T-cell (primary cell): ENCODE measurements at regions not wholly inside any gene's neighbourhood (a gene's known extent, or its start where the extent isn't known, plus 50 kb on each side); places are given as distances from the start of the nearest gene placed in this dataset.

Experiments used
- ATAC-seq, 4 experiments: fragments of 200-7000 bp in 3 of 4; fragments of 150-1000 bp in 1 of 4; cut with Tn5 transposase; replicated peaks in 1 of 4; 1 replicate in 3 of 4; 2 replicates in 1 of 4; pipeline ENCODE4 v1.10.0; 2021; ENCODE audit warnings: moderate library complexity in 3 of 4, mild to moderate bottlenecking in 2 of 4, moderate number of reproducible peaks in 1 of 4
- CTCF ChIA-PET, 2 donors: fragments of 300-600 bp; sonication (Branson Sonifier 250); formaldehyde crosslinking; loops; one replicate each; lab custom pipeline; 2022; ENCODE audit warnings: antibody characterized with exemption in 2 of 2; lab: Charles Lee
- POLR2A ChIA-PET, 2 donors: fragments of 300-600 bp; sonication (Branson Sonifier 250); formaldehyde crosslinking; loops; one replicate each; lab custom pipeline; 2022; ENCODE audit warnings: antibody characterized with exemption in 2 of 2; lab: Charles Lee
- DNase-seq, 35 experiments: peaks; one replicate each; pipeline versions ENCODE4 v3.0.0 to v3.0.0-alpha.2; 2013 to 2023
- H3K27ac ChIP-seq: one replicate; pipeline ENCODE4 v1.5.1; 2013; ENCODE audit warnings: low read length
- H3K27me3 ChIP-seq, 2 experiments: replicated peaks in 1 of 2; 1 replicate in 1 of 2; 2 replicates in 1 of 2; pipeline versions ENCODE4 v1.6.1 to v1.7.0; 2013; ENCODE audit warnings: low read length in 1 of 2, mixed read lengths in 1 of 2; ENCODE audit not compliant: control insufficient read depth in 2 of 2, insufficient read depth in 2 of 2; ENCODE audit errors: extremely low read depth in 1 of 2
- H3K36me3 ChIP-seq, 2 donors: 1 replicate in 1 of 2; 2 replicates in 1 of 2; pipeline versions ENCODE4 v1.6.1 to v1.7.0; 2013; ENCODE audit warnings: low read length in 1 of 2; ENCODE audit not compliant: control insufficient read depth in 2 of 2, insufficient read depth in 1 of 2; ENCODE audit errors: extremely low read depth in 1 of 2
- H3K4me1 ChIP-seq, 2 experiments: 1 replicate in 1 of 2; 2 replicates in 1 of 2; pipeline versions ENCODE4 v1.6.1 to v1.7.0; 2013; ENCODE audit warnings: low read length in 2 of 2, mixed read lengths in 1 of 2; ENCODE audit not compliant: insufficient read depth in 2 of 2, control insufficient read depth in 1 of 2; ENCODE audit errors: extremely low read depth in 1 of 2
- H3K4me3 ChIP-seq, 2 donors: 1 replicate in 1 of 2; 2 replicates in 1 of 2; pipeline versions ENCODE4 v1.5.1 to v1.7.0; 2013; ENCODE audit warnings: mild to moderate bottlenecking in 2 of 2, low read length in 1 of 2, moderate library complexity in 1 of 2; ENCODE audit not compliant: control insufficient read depth in 1 of 2; ENCODE audit errors: extremely low read depth in 1 of 2
- H3K9me3 ChIP-seq: 2 replicates; pipeline ENCODE4 v1.7.0; 2013
- H3K27ac Mint-ChIP-seq, 2 donors: one replicate each; pipeline ENCODE4 v1.8.0; 2020 to 2021; ENCODE audit warnings: mild to moderate bottlenecking in 2 of 2, mixed read lengths in 2 of 2
- H3K27me3 Mint-ChIP-seq, 2 donors: one replicate each; pipeline ENCODE4 v1.8.0; 2021 to 2022; ENCODE audit warnings: mixed read lengths in 2 of 2
- H3K36me3 Mint-ChIP-seq: one replicate; pipeline ENCODE4 v1.8.0; 2021; ENCODE audit warnings: mixed read lengths
- H3K4me1 Mint-ChIP-seq, 3 donors: one replicate each; pipeline ENCODE4 v1.8.0; 2020 to 2022; ENCODE audit warnings: mixed read lengths in 3 of 3, mild to moderate bottlenecking in 1 of 3
- H3K4me3 Mint-ChIP-seq, 3 donors: one replicate each; pipeline ENCODE4 v1.8.0; 2020 to 2022; ENCODE audit warnings: mild to moderate bottlenecking in 3 of 3, mixed read lengths in 3 of 3, moderate library complexity in 3 of 3
- H3K9me3 Mint-ChIP-seq, 3 donors: one replicate each; pipeline ENCODE4 v1.8.0; 2020 to 2022; ENCODE audit warnings: mixed read lengths in 3 of 3
- WGBS: methylation state at CpG from one replicate; pipeline ENCODE4 v1.1.5; 2013; ENCODE audit warnings: missing lambda C conversion rate; ENCODE audit not compliant: insufficient coverage; 5-methylcytosine and 5-hydroxymethylcytosine counted together

DNA sequence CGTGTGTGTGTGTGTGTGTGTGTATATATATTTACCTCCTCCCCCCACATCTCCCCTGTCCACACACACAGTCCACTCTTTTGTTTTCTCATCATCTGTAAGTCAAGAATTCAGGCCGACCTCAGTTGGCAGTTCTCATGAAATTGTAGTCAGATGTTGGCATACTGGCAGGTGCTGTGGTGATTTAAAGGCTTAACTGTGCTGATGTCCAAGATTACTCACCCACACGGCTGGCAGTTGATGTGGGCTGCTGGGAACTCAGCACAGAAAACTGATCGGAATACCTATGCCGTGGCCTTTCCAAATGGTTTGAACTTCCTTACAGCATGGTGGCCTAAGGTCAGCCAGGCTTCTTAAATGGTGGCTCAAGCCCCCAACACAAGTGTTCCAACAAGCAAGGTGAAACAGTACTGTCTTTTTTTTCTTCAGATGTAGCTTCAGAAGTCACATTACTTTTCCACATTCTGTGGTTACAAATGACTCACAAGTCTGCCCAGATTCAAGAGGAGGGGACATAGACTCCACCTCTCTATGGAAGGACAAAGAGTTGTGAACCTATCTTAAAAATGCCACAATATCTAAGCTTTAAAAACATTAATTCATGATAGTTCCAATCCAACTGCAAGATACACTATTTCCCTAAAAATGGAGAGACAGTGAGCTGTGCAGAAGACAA is 198.5 kb upstream of the HS3ST4 start:
- Histone ChIP-seq H3K4me3 (no peak overlapping the region), H3K36me3 (no peaks in the 10 kb centered on the region), H3K4me1 (no peaks in the 10 kb centered on the region), H3K9me3 (no peaks in the 10 kb centered on the region), H3K27me3 (peaks cover 0 to 8% of the 10 kb centered on the region in 2 experiments), H3K27ac (no peak overlapping the region)
- Mint-ChIP-seq H3K4me1 (no peaks in the 10 kb centered on the region), H3K9me3 (no peaks in the 10 kb centered on the region), H3K4me3 (no peak overlapping the region), H3K36me3 (no peaks in the 10 kb centered on the region), H3K27ac (no peak overlapping the region), H3K27me3 (peaks cover 25 to 28% of the 10 kb centered on the region in 2 donors)
- no peak for DNase-seq
- WGBS: 88% methylated on average over 3 of the region's 5 CpGs
- CTCF ChIA-PET: no interaction called here
- no peak for ATAC-seq
- POLR2A ChIA-PET: no interaction called here

DNA sequence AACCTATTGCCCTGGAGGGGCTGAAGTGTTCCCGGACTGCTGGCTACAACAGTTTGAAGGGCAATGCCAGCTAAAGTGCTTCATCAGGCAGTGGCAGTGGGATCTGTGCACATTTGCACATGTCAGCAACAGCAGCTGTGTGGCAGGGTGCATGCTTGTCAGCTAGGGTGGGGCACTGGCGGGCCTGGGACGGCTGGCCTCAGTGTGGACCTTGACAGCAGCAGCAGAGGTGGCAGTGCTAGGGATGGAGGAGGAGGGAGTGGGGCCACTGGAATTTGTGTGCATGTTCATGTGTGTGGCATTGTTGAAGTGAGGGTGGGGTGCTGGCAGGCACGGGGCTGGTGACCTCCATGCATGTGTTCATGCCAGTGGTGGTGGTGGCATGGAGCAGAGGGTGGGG is 203.3 kb upstream of the HS3ST4 start:
- ChIA-PET POLR2A (no interaction called here), CTCF (no interaction called here)
- H3K4me1 ChIP-seq: no peaks in the 10 kb centered on the region
- H3K9me3 Mint-ChIP-seq: peaks cover 0 to 11% (median 4%) of the 10 kb centered on the region in 3 donors
- H3K27me3 ChIP-seq: peaks cover 0 to 11% of the 10 kb centered on the region in 2 experiments
- no peak overlapping the region for H3K4me3 Mint-ChIP-seq
- no peaks in the 10 kb centered on the region for H3K9me3 ChIP-seq
- peaks cover 12 to 27% of the 10 kb centered on the region in 2 donors for H3K27me3 Mint-ChIP-seq
- no peak overlapping the region for H3K4me3 ChIP-seq
- no peaks in the 10 kb centered on the region for H3K4me1 Mint-ChIP-seq
- ATAC-seq (no peak), DNase-seq (no peak)
- no peak overlapping the region for H3K27ac ChIP-seq
- no peaks in the 10 kb centered on the region for H3K36me3 Mint-ChIP-seq
- no peak overlapping the region for H3K27ac Mint-ChIP-seq
- WGBS: 85% methylated on average over 3 of the region's 4 CpGs
- H3K36me3 ChIP-seq: no peaks in the 10 kb centered on the region

DNA sequence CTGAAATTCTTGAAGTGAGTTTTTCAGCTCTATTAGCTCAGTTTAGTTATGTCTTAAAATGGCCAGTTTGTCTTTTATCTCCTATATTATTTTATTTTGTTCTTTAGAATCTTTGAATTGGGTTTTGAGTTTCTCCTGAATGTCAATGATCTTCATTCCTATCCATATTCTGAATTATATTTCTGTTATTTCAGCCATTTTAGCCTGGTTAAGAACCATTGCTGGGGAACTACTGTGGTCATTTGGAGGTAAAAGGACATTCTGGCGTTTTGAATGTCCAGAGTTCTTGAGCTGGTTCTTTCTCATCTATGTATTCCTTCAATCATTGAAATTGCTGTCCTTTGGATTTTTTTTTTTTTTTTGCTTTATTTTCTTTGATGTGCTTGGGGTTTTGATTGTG is 203.9 kb upstream of the HS3ST4 start:
- no peak overlapping the region for H3K4me3 ChIP-seq
- H3K27ac Mint-ChIP-seq: no peak overlapping the region
- peaks cover 0 to 11% of the 10 kb centered on the region in 2 experiments for H3K27me3 ChIP-seq
- H3K4me3 Mint-ChIP-seq: no peak overlapping the region
- no CpG with 5 or more reads among the region's 1 CpG for WGBS
- H3K36me3 Mint-ChIP-seq: no peaks in the 10 kb centered on the region
- ChIA-PET POLR2A (no interaction called here), CTCF (no interaction called here)
- ATAC-seq (no peak), DNase-seq (no peak)
- peaks cover 0 to 11% (median 4%) of the 10 kb centered on the region in 3 donors for H3K9me3 Mint-ChIP-seq
- H3K9me3 ChIP-seq: no peaks in the 10 kb centered on the region
- H3K27ac ChIP-seq: no peak overlapping the region
- no peaks in the 10 kb centered on the region for H3K36me3 ChIP-seq
- H3K4me1 ChIP-seq: no peaks in the 10 kb centered on the region
- H3K4me1 Mint-ChIP-seq: no peaks in the 10 kb centered on the region
- H3K27me3 Mint-ChIP-seq: peaks cover 8 to 22% of the 10 kb centered on the region in 2 donors

DNA sequence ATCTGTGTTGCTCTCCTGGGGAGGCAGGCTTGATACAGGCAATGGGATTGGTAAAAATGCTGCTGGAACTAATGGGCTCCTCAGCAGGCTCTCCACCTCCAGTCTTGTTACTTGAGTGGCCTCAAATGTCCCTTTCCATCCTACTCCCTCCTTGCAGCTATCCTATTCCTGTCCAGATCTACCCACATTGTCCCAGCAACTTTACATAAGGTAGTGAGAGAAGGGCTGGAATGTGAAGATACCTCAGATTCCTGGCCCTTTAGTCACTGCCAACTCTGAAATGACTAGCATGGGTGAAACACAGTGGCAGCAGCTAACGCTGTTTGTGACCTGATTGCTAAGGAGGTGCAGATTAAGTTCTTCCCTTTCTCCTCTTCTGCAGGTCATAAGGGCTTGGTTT is 210.1 kb upstream of the HS3ST4 start:
- H3K27me3 Mint-ChIP-seq: peaks cover 0 to 6% of the 10 kb centered on the region in 2 donors
- CTCF ChIA-PET: interaction anchor here in 1 of 2 donors (0.6 kb wide), 1 partner anchor 353 kb away, joined by 8 read pairs; no protein-coding TSS in a partner anchor
- peaks cover 0 to 2% (median 1%) of the 10 kb centered on the region in 3 donors for H3K9me3 Mint-ChIP-seq
- no peaks in the 10 kb centered on the region for H3K36me3 Mint-ChIP-seq
- no peak overlapping the region for H3K4me3 Mint-ChIP-seq
- no peak overlapping the region for H3K27ac Mint-ChIP-seq
- Histone ChIP-seq H3K27ac (no peak overlapping the region), H3K4me3 (no peak overlapping the region), H3K9me3 (no peaks in the 10 kb centered on the region), H3K4me1 (no peaks in the 10 kb centered on the region), H3K36me3 (no peaks in the 10 kb centered on the region), H3K27me3 (peaks cover 0 to 3% of the 10 kb centered on the region in 2 experiments)
- DNase-seq (no peak), ATAC-seq (no peak)
- no peaks in the 10 kb centered on the region for H3K4me1 Mint-ChIP-seq
- POLR2A ChIA-PET: no interaction called here
- no CpG with 5 or more reads among the region's 1 CpG for WGBS

DNA sequence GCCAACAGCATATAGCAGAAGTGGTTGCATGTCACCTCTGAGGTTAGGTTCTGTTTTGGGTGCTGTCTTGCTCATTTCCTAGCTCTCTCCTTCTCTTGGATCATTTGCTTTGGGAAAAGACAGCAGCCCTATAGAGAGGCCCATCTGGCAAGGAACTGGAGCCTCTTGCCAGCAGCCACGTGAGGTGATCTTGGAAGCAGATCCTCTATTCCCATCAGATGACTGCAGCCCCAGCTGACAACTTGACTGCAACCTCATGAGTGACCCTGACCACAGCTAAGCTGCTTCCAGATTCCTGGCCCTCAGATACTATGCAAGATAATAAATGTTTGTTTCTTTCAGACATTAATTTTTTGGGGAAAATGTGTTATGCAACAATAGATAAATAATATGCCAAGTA is 213.3 kb upstream of the HS3ST4 start:
- CTCF ChIA-PET: no interaction called here
- no peak overlapping the region for H3K27ac ChIP-seq
- no peaks in the 10 kb centered on the region for H3K9me3 ChIP-seq
- H3K27me3 ChIP-seq: peaks cover 0 to 7% of the 10 kb centered on the region in 2 experiments
- no peaks in the 10 kb centered on the region for H3K36me3 ChIP-seq
- H3K4me1 ChIP-seq: no peaks in the 10 kb centered on the region
- POLR2A ChIA-PET: no interaction called here
- no peak for ATAC-seq
- Mint-ChIP-seq H3K36me3 (no peaks in the 10 kb centered on the region), H3K4me3 (no peak overlapping the region), H3K9me3 (no peaks in the 10 kb centered on the region), H3K4me1 (no peaks in the 10 kb centered on the region), H3K27ac (no peak overlapping the region), H3K27me3 (peaks cover 7 to 13% of the 10 kb centered on the region in 2 donors)
- 75% methylated on average over 1 of the region's 1 CpG for WGBS
- H3K4me3 ChIP-seq: no peak overlapping the region
- no peak for DNase-seq

DNA sequence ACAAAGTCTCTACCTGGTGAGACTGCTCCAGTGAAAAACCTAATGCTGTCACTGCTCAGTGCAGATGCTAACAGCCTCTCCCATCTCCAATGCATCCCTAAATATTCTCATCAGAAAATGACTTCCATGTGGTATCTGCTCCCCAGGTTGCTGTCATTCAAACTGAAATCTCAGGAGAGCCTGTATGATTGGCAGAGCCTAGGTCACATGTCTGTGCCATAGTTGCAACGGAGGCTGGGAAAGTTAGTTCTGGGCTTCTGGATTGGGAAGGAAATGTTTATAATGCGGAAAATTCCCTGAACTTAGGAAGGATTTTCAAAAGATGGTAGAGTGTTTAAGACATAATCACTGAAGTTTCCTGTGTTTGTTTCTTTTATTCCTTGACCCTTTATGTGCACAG is 206.4 kb upstream of the ZKSCAN2 start:
- H3K27me3 Mint-ChIP-seq: peaks cover 9 to 13% of the 10 kb centered on the region in 2 donors

More for the DNA sequence above, 206.4 kb upstream of the ZKSCAN2 start:
- no peaks in the 10 kb centered on the region for H3K4me1 Mint-ChIP-seq
- no peaks in the 10 kb centered on the region for H3K27me3 ChIP-seq
- no peak for DNase-seq
- H3K9me3 Mint-ChIP-seq: no peaks in the 10 kb centered on the region
- ChIA-PET POLR2A (no interaction called here), CTCF (no interaction called here)
- H3K36me3 Mint-ChIP-seq: no peaks in the 10 kb centered on the region
- ATAC-seq: no peak
- H3K4me3 Mint-ChIP-seq: no peak overlapping the region
- no peak overlapping the region for H3K27ac Mint-ChIP-seq
- 65% methylated on average over 2 of the region's 2 CpGs for WGBS
- no peaks in the 10 kb centered on the region for H3K9me3 ChIP-seq
- no peaks in the 10 kb centered on the region for H3K4me1 ChIP-seq
- no peak overlapping the region for H3K4me3 ChIP-seq
- no peaks in the 10 kb centered on the region for H3K36me3 ChIP-seq
- no peak overlapping the region for H3K27ac ChIP-seq
